OCI-LY7 (cell line): ENCODE measurements at regions not wholly inside any gene's neighbourhood (a gene's known extent, or its start where the extent isn't known, plus 50 kb on each side); places are given as distances from the start of the nearest gene placed in this dataset.

Source experiments
- EZH2phosphoT487 ChIP-seq: fragments of 200-600 bp; sonication (generic); IDR thresholded peaks from 2 replicates; pipeline ENCODE4 v1.6.1; 2018; ENCODE audit warnings: low read depth, borderline replicate concordance, mild to moderate bottlenecking, mixed run types, antibody characterized with exemption, low read length, moderate library complexity, mixed read lengths
- TF ChIP-seq, protein P1 (sequence below): fragments of 200-600 bp; sonication (generic); conservative IDR thresholded peaks from 2 replicates; pipeline ENCODE4 v1.5.1; 2014; ENCODE audit warnings: mild to moderate bottlenecking, antibody characterized with exemption, low read length, moderate library complexity, mixed read lengths

DNA sequence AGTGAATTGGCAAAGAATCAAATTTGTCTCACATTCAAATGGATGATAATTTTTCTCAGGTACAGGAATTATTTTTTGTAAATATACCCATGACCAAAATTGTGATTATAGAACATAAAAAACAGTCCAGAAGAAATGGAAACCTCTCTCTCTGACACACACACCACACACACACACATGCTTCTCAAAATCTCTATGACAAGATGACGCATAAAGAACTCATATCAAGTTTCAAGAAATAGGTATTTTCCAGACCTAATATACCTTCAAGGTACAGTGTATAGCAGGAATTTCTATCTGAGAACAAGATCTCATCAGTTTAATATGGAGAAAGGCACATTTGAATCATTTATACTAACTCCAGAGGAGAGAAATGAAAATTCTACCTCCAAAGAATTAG lies 1069.1 kb upstream of the ALCAM start:
- TF ChIP-seq, protein P1, sequence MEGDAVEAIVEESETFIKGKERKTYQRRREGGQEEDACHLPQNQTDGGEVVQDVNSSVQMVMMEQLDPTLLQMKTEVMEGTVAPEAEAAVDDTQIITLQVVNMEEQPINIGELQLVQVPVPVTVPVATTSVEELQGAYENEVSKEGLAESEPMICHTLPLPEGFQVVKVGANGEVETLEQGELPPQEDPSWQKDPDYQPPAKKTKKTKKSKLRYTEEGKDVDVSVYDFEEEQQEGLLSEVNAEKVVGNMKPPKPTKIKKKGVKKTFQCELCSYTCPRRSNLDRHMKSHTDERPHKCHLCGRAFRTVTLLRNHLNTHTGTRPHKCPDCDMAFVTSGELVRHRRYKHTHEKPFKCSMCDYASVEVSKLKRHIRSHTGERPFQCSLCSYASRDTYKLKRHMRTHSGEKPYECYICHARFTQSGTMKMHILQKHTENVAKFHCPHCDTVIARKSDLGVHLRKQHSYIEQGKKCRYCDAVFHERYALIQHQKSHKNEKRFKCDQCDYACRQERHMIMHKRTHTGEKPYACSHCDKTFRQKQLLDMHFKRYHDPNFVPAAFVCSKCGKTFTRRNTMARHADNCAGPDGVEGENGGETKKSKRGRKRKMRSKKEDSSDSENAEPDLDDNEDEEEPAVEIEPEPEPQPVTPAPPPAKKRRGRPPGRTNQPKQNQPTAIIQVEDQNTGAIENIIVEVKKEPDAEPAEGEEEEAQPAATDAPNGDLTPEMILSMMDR = no peak
- TF ChIP-seq EZH2phosphoT487 = no peak
